Esophagus squamous epithelium (tissue), 4 donors: ENCODE measurements at regions not wholly inside any gene's neighbourhood (a gene's known extent, or its start where the extent isn't known, plus 50 kb on each side); places are given as distances from the start of the nearest gene placed in this dataset.

Experiments used
- CTCF ChIP-seq, 6 experiments: fragments of 450-650 bp in 4 of 6; fragments of 200-600 bp in 2 of 6; sonication (generic) in 2 of 6; IDR thresholded peaks; one replicate each; pipeline ENCODE4 v1.5.1; 2016 to 2019; ENCODE audit warnings: antibody characterized with exemption in 6 of 6, mild to moderate bottlenecking in 4 of 6, moderate library complexity in 4 of 6
- POLR2A ChIP-seq, 4 donors: fragments of 450-650 bp; IDR thresholded peaks; one replicate each; pipeline ENCODE4 v1.6.1; 2017; ENCODE audit warnings: antibody characterized with exemption in 4 of 4, mild to moderate bottlenecking in 4 of 4, moderate library complexity in 3 of 4

- TF ChIP-seq CTCF (IDR thresholded peaks at IDR 0.05) (no peak), POLR2A (IDR thresholded peaks at IDR 0.05) (no peak)
Observed at GRCh38 chr6:19087897-19088296, 700.7 kb downstream of the RNF144B start.
